NOMO-1 treated with DMSO at 0.1 percent for 48 hours (cell line): ENCODE measurements at regions not wholly inside any gene's neighbourhood (a gene's known extent, or its start where the extent isn't known, plus 50 kb on each side); places are given as distances from the start of the nearest gene placed in this dataset.
A peak's percentile ranks its signal among the peaks of the same experiment; 100 is the strongest.
"Not testable (repeated sequence)": the region's sequence is repeated elsewhere in the genome, so short reads cannot be mapped to it uniquely, and the experiment has no call there.

Experiments
- DNase-seq: peaks from one replicate; lab custom pipeline; 2025; ENCODE audit not compliant: unreplicated experiment; lab: John Stamatoyannopoulos, UW

DNA sequence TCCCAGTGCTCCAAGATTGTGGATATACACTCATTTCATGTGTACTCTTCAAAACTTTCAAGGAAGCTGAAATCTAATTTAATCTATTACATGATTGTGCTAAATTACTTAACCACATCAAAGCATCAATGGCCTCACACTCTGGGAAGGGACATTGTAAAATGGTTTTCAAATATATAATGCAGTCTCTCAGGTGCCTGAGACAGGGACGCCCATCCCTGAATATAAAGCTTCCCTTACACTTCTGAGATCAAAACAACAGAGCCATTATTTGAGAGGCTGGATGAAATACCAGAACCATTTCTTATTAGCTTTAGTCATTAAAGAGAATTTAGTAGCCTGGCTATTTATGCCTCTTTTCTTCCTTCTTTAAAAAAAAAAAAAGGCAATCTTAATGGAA, 259.2 kb upstream of the NFIA start:
- DNase-seq: no peak

DNA sequence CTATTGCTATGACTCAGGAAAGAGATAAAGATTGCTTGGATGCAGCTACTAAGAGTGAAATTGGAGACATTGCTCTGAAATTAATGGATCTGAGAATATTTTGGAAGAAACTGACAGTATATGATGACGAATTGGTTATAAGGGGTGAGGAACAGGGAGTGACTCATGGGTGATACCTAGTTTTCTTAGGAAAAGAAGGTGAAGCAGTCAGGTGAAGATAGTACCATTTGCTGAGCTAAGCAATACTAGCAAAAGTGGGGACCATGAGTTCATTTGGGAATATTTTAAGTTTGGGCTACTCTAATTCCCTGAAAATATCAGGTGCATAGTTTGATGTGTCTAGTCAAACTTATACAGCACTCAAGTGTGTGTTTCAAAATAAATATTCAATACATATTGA, 260.1 kb upstream of the NFIA start:
- DNase-seq: no peak

DNA sequence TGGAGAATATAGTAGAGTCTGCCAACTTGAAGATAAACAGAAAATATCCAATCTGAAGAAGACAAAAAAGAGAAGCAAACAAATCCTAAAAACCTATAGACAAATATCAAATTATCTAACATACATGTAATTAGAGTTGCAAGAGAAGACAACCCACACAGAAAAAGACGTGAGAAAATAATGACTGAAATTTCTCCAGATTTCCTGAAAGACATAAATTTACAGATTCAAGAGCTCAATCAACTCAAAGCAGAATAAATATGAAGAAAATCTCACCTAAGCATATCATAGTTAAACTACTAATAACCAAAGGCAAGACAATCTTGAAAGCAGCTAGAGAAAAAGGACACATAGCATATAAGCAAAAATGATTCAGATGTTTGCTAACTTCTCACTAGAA, 261.2 kb upstream of the NFIA start:
- DNase-seq: no peak

DNA sequence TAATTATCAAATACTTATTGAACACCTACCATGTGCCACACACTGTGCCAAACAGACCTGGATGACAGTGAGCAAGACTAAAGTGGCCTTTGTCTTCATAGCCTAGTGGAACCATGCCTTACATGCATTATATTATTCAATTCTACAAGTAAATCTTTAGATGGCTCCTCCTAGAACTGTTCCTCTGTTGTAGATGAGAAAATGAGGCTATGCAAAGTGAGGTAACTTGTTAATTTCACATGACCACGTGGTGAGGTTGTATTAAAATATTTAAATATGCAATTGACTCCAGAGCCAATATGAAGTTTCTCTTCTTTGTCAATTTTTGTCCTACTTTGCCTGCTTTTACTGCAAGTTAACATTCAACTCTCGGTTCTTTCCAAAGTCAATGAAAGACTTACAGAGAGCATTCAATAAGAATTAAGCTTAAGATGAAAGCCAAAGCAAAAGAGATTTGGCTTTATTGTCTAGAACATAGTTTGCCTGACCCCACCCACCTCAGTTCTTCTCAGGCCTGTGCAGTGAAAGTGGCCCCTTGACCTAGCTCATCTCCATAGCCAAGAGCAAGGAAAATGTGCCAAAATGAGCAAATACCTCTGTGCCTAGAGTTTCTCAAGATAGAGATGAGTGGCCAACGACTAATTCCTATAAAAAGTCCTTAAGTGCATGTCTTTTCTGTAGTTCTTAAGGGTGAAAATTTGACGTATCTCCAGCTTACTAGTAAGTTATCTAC, 263.2 kb upstream of the NFIA start:
- DNase-seq: no peak

DNA sequence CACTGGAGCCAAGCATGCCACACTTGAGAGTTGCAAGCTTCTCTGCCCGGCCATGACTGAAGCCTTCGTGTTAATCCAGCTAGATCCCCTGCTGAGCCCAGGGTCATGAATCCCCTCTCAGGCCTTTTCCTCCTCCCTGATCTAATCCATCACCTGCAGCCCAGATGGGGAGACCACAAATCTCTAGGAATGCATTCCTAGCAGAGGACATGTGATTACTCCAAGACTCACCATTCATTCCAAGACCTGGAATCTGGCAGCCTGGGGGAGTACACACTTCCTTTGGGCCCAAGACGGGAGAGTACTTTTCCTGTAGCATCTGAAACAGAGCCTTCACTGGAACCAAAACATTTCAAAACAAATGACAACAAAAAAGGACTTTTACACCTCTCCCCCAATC, 269.3 kb upstream of the NFIA start:
- no peak for DNase-seq

DNA sequence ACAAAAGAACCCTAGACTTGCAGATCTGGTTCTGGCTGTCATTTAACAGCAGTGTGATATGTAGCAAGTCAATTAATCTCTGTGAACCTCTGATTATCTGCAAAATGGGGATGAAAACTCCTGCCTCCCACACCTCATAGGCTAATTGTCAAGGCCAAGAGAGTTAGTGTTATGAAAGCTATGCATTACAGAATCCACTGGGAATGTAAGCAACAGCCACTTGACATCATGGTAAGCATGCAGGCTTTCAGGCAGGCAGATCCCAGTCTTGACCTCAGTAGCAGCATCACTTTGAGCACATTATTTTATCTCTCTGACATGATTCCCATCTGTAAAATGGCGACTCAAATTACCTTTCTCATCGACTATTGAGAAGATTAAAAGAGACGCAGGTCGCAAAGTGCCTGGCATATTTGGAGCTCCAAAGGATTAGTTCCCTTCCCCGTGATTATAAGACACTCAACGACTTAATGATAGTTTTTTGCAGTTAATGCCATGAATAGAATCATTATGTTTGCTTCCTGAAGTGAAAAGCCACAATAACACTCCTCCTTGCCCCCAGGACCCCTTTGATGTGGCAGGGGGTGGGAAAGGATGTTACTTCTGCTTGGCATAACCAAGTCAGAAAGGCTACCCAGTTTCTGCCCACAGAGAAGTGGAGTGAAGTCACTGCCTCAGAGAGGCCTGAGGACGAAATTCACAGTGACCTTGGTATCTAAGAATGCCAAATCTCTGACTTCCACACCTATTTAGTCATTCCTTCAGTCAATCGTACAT, 273.0 kb upstream of the NFIA start:
- no peak for DNase-seq

DNA sequence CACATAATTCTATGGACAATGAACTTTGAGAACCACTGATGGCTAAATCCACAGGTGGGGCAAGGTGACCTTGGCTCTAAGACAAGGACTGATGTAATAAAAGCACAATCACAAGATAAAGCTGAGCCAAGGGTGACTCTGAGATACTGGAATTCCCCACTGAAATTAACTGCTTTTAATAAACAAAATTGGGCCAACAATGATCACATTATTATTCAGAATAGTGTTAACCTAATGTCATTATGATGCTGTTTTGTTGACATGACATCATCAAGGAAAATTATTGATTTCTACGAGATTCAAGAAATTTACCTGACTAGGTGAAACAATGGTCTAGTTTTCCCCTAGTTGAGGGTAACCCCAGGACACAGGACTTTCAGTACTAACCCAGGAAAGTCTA, 273.7 kb upstream of the NFIA start:
- DNase-seq: no peak

DNA sequence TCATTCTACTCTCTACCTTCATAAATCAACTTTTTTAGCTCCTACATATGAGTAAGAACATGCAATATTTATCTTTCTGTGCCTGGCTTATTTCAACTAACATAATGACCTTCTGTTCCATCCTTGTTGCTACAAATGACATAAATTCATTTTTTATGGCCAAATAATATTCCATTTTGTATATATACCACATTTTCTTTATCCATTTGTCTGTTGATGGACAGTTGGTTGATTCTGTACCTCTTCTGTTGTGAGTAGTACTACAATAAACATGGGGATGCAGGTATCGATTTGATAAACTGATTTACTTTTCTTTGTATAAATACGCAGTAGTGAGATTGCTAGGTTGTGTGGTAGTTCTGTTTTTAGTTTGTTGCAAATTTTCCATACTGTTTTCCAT, 279.5 kb upstream of the NFIA start:
- DNase-seq: no peak

DNA sequence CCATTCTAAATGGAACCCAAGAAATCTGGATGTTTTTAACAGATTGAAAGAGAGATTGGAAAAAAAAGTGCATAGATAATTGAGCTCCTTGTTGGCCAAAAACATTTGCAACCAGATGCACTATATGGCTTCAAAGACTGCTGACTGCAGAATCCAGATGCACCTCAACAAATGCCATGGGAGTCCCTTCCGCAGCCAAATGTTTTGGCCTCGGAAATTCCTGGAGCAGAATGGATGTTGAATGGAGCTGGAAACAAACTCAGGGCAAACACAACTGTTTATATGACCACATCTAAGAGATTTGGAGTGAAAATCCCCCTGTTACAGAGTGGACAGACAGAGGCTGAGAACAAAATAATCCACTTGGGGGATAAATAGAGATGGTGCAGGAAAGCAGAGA, 285.0 kb upstream of the NFIA start:
- DNase-seq: no peak

DNA sequence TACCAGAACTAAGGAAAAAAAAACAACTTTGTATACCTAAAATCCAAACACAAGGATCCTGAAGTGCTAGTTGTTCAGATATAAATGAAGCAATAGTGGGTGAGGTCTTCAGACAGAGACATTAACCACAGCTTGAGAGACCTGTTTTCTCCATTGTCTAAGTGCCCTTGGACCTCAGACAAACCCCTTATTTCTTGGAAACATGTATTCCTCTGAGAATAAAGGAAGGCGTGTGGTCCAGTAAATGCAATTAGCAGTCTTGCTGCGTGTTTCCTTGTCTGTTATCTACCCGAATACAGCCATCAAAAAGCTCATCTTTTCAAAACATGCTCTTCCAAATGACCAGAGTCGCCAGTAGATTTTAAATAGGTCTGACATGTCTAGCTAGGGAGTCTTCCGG, 291.1 kb upstream of the NFIA start:
- DNase-seq: no peak

DNA sequence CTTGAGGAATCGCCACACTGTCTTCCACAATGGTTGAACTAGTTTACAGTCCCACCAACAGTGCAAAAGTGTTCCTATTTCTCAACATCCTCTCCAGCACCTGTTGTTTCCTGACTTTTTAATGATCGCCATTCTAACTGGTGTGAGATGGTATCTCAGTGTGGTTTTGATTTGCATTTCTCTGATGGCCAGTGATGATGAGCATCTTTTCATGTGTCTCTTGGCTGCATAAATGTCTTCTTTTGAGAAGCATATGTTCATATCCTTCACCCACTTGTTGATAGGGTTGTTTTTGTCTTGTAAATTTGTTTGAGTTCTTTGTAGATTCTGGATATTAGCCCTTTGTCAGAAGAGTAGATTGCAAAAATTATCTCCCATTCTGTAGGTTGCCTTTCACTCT, 309.3 kb upstream of the NFIA start:
- not testable (repeated sequence) for DNase-seq

DNA sequence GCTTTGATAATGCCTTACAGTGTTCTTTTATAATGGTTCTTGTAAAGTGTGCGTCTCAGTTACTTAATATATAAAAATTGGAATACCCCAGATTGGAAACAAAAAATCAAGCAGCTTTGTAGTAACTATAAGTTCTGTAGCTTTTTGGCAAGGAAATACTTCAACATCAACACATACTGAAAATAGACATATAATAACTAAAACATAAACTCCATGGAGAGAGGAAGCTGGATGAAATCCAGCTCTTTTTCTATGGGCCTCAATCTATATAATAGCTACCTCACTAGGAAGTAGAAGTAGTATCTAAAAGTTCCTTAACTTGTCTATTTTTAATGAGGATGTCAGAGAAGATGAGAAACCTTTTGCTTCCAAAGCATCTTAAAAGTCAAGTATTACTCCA, 313.3 kb upstream of the NFIA start:
- DNase-seq: no peak

DNA sequence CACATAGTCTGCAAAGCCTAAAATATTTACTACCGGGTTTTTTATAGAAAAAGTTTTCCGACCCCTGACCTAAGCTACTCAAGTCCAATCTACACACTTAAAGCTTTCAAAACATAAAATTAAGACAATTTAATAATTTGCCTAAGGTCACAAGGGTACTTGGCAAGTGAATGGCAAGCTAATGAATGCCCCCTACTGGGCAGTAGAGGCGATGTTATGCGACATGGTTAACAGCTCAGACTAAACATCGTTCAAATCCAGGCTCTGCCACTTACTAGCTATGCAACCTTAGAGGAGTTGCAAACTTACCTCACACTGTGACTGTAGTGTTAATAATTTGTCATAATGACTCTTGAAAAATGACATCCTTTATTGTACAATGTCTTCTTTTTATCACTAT, 317.2 kb upstream of the NFIA start:
- peak; percentile 15 for DNase-seq

DNA sequence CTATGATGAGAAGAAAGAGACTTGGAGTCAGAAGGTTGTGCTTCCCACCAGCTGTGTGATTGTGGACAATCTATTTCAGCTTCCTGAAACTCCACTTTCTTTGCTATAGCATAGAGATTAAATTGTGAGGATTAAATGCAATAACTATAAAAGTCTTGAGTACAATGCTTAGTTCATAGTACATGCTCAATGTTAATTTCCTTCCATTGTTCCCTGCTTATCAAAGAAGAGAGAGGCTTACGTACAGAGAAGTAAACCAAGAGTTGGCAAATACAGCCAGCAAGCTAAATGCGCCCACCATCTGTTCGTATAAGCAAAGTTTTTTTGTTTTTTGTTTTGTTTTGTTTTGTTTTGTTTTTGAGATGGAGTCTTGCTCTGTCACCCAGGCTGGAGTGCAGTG, 317.9 kb upstream of the NFIA start:
- no peak for DNase-seq

DNA sequence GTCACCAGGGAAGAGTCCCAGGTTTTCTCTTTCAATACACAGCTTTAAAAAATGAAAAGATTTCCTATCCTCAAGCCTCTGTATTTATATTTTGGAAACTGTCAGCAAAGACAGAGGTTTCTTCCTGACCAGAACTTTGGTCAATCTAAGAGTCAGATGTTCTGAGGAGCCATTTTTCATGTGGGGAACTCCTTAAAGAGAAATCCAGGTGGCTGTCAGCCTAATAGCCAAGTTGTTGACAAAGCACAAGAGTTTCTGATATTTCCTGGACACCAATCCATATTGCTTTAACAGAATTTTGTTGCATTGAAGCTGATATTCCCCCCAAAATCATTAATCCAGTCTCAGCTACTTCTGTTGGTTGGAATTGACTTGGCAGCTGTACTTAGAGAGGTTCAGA, 318.6 kb upstream of the NFIA start:
- DNase-seq: no peak

DNA sequence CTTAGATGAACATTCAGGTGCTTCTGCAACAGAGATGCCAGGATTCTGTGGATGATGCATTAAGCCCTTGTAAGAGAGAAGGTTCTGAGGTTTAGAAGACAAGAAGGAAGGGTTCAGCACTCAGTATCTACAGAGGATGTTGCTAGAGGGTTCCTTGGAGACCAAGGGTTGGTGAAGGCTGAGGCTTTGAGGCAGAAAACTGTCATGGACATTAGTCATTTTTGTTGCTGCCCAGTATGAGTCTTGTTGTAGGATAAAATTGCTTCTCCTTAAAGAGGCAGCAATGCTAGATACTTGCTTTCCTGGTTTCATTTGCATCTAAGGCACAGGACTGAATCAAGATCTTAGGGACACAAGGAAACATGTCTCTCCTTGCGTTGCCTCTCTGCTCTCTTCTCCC, 319.4 kb upstream of the NFIA start:
- DNase-seq: no peak

DNA sequence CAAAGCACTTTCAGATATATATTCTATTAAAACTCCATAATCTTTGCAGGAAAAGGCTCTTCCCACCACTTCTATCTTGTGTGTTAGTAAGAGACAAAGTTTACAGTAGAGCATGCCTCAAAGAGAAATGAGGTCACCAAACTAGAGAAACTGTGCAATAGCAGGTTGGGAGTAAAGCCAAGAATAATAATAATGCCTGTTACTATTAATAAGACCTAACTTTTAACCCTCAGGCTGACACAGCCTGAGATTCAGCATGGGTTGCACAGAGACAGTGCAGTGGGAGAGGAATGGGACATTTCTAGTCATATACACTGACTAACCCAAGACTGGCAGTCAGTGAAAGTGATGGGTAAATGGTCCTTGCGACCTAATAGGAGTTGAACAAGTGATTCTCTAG, 320.2 kb upstream of the NFIA start:
- DNase-seq: no peak

DNA sequence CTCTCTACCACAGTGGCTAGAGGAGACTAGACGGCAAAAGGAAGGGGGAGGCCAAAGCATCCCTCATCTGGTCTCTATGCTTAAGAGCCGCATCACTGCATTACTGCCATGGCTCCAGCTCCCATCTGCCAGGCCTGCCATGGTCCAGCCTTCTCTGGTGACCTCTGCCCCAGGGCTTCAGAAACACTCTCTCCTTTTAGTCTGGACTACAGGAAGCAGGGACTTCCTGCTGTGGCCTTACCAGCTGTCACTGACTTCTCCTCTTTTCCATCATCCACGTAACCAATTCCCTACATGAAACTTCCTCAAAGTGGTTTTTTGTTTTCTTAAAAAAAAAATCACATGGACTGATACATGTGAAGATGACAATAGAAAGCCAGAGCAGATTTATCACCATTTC, 323.1 kb upstream of the NFIA start:
- DNase-seq: no peak

DNA sequence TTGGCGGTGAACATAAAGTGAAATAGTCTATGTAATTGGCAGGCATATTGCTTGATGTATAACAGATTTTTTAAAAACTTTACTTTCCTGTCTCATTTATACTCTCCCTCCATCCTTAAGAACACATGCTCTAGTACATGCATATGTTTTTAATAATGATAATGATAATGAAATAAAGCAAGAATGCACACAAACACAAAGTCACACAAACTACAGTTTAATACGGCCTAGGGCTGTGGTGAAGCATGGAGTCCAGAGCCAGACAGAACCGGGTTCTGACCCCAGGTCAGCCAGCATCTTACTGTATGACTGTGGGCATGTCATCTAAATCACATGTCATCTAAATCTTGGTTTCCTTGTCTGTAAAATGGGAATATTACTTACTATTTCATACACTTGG, 324.9 kb upstream of the NFIA start:
- DNase-seq: no peak

DNA sequence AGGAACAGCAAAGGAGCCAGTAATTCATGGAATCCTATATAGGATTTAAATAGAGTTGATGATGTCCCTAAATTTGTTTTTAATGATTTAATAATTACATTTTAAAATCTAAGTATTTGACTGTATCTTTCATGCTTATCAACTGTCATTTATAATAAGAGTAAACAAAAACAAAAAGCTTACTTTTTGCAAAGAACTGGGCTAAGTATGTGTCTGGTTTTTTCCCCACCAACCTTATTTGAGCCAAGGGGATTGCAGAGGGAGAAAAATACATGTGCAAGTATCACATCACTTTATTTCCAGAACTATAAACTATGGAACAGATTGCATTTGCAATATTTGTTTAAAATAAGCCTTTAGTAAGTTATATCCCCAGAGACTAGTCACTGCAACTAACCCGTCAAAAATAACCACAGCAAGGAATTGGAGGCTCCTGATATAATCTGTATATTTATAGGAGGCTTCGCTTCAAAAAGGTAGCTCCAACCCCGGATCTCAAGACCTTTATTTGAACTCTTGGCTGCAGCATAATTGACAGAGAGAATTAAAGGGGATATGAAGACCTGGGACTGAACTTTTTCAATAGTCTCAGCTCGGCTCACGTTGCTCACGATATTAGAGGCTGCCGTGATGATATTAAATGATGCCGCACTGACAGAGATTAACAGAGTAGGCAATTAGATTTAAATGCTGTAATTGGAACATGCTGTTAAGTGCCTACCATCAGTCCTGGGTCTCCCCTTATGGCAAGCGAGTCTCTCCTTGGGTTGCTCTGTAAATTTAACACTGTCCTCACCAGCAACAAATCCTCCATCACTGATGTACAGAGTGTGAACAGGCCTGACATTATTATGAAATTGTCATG, 329.1 kb upstream of the NFIA start:
- no peak for DNase-seq

DNA sequence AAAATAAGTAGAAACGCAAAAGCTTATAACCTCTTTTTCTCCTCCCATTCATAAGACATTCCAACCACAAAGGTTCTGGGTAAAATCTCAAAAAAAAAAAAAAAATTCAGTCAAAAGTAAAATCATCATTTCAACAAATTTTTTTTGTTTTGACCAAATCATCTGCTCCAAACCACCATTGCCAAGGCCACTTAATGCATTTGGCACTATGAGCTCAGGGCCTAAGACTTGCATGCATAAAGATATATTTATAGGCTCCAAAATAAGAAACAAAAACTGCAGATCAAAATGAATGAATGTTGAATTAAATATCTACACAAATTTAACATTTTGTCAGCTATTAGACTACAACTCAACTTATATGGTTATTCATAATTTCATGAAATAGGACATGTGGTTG, 331.1 kb upstream of the NFIA start:
- DNase-seq: no peak

DNA sequence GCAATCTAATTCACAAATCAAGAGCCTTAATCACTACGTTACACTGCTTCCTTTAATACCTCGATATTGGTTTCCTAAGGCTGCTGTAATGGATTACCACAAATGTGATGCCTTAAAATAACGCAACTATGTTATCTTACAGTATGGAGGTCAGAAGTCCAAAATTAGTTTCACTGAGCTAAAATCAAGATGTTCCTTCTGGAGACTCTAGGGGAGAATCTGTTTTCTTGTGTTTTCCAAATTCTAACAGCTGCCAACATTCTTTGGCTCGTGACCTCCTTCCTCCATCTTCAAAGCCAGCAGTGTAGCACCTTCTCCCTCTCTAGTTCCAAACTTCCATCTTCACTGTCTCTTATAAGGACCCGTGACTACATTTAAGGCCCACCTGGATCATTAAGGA, 335.0 kb upstream of the NFIA start:
- DNase-seq: no peak
